Fibroblast of skin of right quadriceps (primary cell): ENCODE measurements at regions not wholly inside any gene's neighbourhood (a gene's known extent, or its start where the extent isn't known, plus 50 kb on each side); places are given as distances from the start of the nearest gene placed in this dataset.
"Not testable (repeated sequence)": the region's sequence is repeated elsewhere in the genome, so short reads cannot be mapped to it uniquely, and the experiment has no call there.

ENCODE experiments used
- DNase-seq: peaks from one replicate; pipeline ENCODE4 v3.0.0-alpha.2; 2013

GRCh38 chr2:215579809-215580208 lies 143.9 kb upstream of the FN1 start:
- DNase-seq, result peak; percentile 94

DNA sequence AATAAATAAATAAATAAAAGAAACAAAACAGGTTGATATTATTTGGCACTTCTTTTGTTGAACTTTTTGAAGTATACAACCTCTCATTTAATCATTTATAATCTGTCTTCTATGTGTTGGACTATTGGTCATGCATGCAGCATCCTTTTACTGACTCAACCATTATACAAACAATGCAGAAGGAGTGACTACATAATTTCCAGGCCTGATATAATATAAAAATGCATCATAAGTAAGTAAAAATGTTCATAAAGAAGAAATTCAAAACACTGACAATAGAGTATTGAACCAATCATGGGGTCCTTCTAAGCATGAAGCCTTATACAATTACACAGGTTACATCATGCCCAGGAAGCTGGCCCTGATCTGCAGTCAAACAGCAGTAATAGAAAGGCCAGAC lies 141.5 kb upstream of the FN1 start:
- DNase-seq, result peak; percentile 49

GRCh38 chr2:215576572-215576971 lies 140.7 kb upstream of the FN1 start:
- no peak for DNase-seq

GRCh38 chr2:215573496-215573895 lies 137.6 kb upstream of the FN1 start:
- peak; percentile 48 for DNase-seq

GRCh38 chr2:215572341-215572848 lies 136.5 kb upstream of the FN1 start:
- no peak for DNase-seq

- DNase-seq, result no peak
These were observed 135.8 kb upstream of the FN1 start for GRCh38 chr2:215571689-215572088.

DNA sequence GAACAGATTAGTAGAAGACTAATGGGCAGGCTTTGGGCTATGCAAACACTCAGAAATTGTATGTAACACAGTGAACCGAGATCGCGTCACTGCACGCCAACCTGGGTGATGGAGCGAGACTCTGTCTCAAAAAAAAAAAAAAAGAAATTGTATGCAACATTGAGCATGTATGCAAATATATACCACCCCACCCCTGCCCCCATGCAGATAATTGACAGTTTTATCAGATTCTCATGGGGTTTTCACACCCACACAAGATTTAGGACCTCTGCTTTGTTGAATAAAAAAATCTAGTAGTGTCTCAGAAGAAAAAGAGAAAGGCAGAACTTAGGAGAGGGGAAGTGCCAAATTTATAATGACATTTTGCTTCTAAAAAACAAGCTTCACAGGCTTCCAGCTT lies 131.6 kb upstream of the FN1 start:
- DNase-seq, result no peak

- DNase-seq, result no peak
These were observed 130.0 kb upstream of the FN1 start for GRCh38 chr2:215565897-215566296.

- DNase-seq, result no peak
These were observed 121.8 kb upstream of the FN1 start for GRCh38 chr2:215557701-215558100.

DNA sequence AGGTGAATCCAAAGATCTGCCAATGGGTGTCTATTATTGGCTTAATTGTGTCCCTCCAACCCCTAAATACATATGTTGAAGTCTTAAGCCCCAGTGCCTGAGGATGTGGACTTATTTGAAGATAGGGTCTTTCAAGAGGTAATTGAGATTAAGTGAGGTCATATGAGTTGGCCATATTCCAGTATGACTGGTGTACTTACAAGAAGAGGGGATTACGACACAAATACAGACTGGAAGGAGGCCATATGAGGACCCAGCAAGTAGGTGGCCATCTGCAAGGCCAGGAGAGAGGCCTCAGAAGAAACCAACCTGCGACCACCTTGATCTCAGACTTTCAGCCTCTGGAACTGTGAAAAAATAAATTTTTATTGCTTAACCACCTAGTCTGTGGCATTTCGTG lies 121.1 kb upstream of the FN1 start:
- DNase-seq, result peak; percentile 50

DNA sequence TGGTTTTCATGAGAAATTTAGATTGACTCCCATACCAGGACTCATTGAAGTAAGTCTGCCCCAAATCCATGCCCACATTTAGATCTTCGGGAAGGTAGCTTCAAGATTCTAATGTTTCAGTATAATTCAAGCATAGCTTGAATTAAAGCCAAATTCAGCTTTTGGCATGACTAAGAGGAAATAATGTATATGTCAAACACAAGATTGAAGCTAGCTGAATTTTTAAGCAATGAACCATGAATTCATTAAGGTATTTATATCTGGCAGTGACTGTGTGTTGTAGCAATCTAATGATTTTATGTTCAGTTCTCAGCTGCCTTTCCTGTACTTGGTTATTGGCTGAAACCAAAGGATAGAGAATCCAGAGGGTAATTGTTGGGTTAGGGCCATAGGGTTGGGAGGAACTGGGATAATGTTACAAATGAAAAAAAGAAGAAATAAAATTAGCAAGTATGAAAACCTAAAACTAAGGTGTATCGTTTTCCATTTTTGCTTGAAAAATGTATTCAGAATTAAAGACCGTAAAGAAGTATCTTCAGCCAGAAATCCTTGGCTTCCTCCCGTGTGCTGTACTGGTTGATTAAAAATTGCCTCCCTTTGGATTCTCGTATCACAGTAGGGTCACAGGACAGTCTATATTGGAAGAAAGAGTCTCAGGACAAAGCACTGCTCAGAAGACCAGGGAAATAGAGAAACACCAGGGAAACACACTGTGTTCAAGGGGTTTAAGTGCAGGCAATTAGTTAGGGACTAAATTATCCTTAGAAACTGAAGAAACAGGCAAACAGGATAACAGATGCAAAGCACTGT lies 119.0 kb upstream of the FN1 start:
- DNase-seq, result peak; percentile 90

DNA sequence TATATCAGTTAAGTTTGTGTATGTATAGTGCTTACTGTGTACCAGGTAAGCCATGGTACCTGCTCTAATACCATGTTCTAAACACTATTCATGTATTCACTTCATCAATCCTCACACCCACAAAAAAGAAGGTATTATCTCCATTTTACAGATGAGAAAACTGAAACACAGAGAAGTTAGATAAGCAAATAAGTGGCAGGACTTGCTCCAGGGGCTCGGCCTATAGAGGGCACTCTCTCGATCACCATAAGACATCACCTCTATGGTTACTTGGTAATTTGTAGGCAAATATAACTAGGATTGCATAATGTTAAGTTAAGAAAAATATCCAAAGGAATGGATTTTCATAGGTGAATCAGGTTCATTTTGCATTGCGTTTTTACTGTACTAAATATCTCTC lies 118.1 kb upstream of the FN1 start:
- no peak for DNase-seq

GRCh38 chr2:215552144-215552580 lies 116.3 kb upstream of the FN1 start:
- DNase-seq, result no peak

DNA sequence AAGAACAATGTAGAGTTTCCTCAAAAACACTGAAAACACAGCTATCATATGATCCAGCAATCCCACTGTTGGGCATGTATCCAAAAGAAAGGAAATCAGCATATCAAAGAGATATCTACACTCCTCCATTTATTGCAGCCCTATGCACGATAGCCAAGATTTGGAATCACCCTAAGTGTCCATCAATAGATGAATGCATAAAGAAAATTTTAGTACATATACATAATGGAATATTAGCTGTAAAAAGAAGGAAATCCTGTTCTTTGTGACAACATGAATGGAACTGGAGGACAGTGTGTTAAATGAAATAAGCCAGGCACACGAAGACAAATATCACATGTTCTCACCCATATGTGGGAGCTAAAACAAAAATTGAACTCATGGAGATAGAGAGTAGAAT lies 114.5 kb upstream of the FN1 start:
- no peak for DNase-seq

DNA sequence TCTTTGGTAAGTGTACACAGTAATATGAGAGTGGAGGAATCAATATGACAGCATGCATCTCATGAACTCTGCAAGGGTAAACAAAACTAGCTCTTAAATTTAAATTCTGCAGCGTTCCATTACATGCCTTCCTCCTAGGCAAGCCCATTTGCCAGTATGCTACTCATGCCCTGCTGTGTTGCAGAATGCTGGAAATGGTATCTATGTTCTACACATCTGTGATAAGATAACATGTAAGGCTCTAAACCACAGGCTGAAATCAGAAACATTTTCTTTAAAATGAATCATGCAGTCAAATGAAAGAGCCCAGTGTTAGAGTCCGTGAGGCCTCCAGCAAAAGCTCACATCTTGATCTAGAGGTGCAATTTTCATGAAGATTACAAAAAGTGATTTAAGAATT lies 112.8 kb upstream of the FN1 start:
- no peak for DNase-seq

DNA sequence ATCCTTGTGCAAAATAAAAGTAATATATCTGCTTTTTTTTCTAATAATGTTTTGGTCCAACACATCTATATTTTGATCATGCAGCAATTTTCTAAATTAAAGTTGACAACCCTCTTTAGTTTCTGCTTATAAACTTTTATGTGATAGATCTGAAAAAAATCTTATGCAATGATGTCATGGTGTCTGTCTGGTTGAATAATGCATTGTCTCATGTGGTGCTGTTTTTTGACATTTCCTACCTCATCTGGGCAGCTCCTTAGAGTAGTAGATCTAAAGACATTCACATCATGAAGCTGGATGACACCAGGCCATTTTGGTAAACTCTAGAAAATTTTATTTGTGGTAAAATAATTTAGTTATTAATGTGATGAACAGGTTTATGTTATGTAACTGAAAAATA lies 106.8 kb upstream of the FN1 start:
- no peak for DNase-seq

GRCh38 chr2:215540658-215541057 lies 104.8 kb upstream of the FN1 start:
- peak; percentile 95 for DNase-seq

GRCh38 chr2:215537611-215538010 lies 101.7 kb upstream of the FN1 start:
- peak; percentile 97 for DNase-seq

DNA sequence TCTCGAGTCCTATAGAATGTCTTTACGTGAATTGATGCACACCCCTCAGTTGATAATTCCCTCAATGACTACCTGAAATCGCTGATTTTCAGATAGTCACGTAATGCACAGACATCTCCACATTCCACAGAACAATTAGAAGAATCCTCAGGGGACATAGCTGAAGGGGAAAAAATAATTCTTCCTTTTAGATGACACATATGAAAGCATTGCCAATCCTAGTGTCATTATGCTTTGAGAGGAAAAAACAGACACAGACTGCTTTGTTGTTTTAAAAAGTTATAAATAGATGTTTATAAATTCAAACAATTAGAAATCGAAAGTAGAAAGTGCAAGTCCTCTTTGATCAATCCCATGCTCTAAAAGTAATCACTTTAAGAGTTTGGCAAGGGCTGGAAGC lies 100.6 kb upstream of the FN1 start:
- DNase-seq, result peak; percentile 80

GRCh38 chr2:215535741-215536140 lies 99.9 kb upstream of the FN1 start:
- DNase-seq, result peak; percentile 52

- DNase-seq, result peak; percentile 83
These were observed 99.3 kb upstream of the FN1 start for GRCh38 chr2:215535125-215535668.

DNA sequence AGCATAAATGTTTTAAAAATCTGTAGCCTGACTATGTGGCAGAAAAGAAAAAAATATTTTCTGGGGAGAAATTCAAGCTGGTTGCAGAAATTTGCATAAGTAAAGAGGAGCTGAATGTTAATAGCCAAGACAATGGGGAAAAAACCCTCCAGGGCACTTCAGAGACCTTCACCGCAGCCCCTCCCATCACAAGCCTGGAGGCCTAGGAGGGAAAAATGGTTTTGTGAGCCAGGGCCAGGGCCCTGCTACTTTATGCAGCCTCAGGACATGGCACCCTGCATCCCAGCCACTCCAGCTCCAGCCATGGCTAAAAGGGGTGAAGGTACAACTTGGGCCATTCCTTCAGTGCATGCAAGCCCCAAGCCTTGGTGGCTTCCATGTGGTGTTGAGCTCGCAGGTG lies 97.8 kb upstream of the FN1 start:
- not testable (repeated sequence) for DNase-seq

DNA sequence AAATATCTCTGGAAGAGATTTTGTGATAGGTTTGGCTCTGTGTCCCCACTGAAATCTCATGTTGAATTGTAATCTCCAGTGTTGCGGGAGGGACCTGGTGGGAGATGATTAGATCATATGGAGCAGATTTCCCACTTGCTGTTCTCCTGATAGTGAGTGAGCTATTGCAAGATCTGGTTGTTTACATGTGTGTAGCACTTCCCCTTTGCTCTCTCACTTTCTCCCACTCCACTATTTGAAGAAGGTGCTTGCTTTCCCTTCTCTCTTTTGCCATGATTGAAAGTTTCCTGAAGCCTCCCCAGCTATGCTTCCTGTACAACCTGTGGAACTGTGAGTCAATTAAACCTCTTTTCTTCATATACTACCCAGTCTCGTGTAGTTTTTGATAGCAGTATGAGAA lies 97.0 kb upstream of the FN1 start:
- DNase-seq, result no peak

GRCh38 chr2:215531284-215531683 lies 95.4 kb upstream of the FN1 start:
- DNase-seq, result peak; percentile 75
